H9 (cell line): ENCODE measurements at regions not wholly inside any gene's neighbourhood (a gene's known extent, or its start where the extent isn't known, plus 50 kb on each side); places are given as distances from the start of the nearest gene placed in this dataset.

Source experiments
- DNase-seq: peaks from one replicate; pipeline ENCODE4 v3.0.0-alpha.2; 2017
- H2AFZ ChIP-seq: one replicate; pipeline ENCODE4 v1.6.1; 2013; ENCODE audit warnings: mild to moderate bottlenecking, low read length, control low read depth, moderate library complexity
- H2AK5ac ChIP-seq: 2 replicates; pipeline ENCODE4 v1.6.1; 2013; ENCODE audit warnings: low read length, control low read depth, mixed read lengths; ENCODE audit not compliant: insufficient read length
- H2BK120ac ChIP-seq: one replicate; pipeline ENCODE4 v1.6.1; 2013; ENCODE audit warnings: low read depth, mild to moderate bottlenecking, low read length, control low read depth, inconsistent platforms; ENCODE audit not compliant: poor library complexity, severe bottlenecking
- H2BK12ac ChIP-seq: 2 replicates; pipeline ENCODE4 v1.6.1; 2013; ENCODE audit warnings: low read length, control low read depth, mixed read lengths, low read depth; ENCODE audit not compliant: insufficient read length
- H2BK15ac ChIP-seq: 2 replicates; pipeline ENCODE4 v1.6.1; 2013; ENCODE audit warnings: low read depth, low read length, control low read depth
- H2BK20ac ChIP-seq: one replicate; pipeline ENCODE4 v1.6.1; 2013; ENCODE audit warnings: low read depth, mild to moderate bottlenecking, low read length, control low read depth, inconsistent platforms; ENCODE audit not compliant: poor library complexity, severe bottlenecking
- H2BK5ac ChIP-seq: 2 replicates; pipeline ENCODE4 v1.6.1; 2013; ENCODE audit warnings: low read length, control low read depth, mixed read lengths; ENCODE audit not compliant: insufficient read length
- H3K14ac ChIP-seq: 2 replicates; pipeline ENCODE4 v1.6.1; 2013; ENCODE audit warnings: low read length, control low read depth; ENCODE audit not compliant: insufficient read depth
- H3K18ac ChIP-seq: 2 replicates; pipeline ENCODE4 v1.6.1; 2013; ENCODE audit warnings: low read depth, mild to moderate bottlenecking, mixed read lengths, low read length, control low read depth; ENCODE audit not compliant: insufficient read length
- H3K23ac ChIP-seq: 2 replicates; pipeline ENCODE4 v1.6.1; 2013; ENCODE audit warnings: low read length, control low read depth, mixed read lengths, low read depth; ENCODE audit not compliant: insufficient read length
- H3K23me2 ChIP-seq: 2 replicates; pipeline ENCODE4 v1.6.1; 2013; ENCODE audit warnings: low read depth, mild to moderate bottlenecking, mixed read lengths, low read length, control low read depth; ENCODE audit not compliant: insufficient read length, poor library complexity, severe bottlenecking
- H3K27ac ChIP-seq: 2 replicates; pipeline ENCODE4 v1.5.1; 2013; ENCODE audit warnings: low read length, control low read depth, mixed read lengths, low read depth; ENCODE audit not compliant: insufficient read length
- H3K27me3 ChIP-seq: 2 replicates; pipeline ENCODE4 v1.6.1; 2013; ENCODE audit warnings: low read length, control low read depth, inconsistent platforms; ENCODE audit not compliant: insufficient read depth
- H3K4ac ChIP-seq: 2 replicates; pipeline ENCODE4 v1.6.1; 2013; ENCODE audit warnings: low read depth, mild to moderate bottlenecking, control low read depth, inconsistent platforms, low read length, moderate library complexity
- H3K4me1 ChIP-seq: 2 replicates; pipeline ENCODE4 v1.6.1; 2013; ENCODE audit warnings: low read length, control low read depth, inconsistent platforms; ENCODE audit not compliant: insufficient read depth
- H3K4me2 ChIP-seq: 2 replicates; pipeline ENCODE4 v1.6.1; 2013; ENCODE audit warnings: low read length, control low read depth, mixed read lengths; ENCODE audit not compliant: insufficient read length, insufficient read depth
- H3K56ac ChIP-seq: 2 replicates; pipeline ENCODE4 v1.6.1; 2013; ENCODE audit warnings: low read depth, mild to moderate bottlenecking, mixed read lengths, low read length, control low read depth; ENCODE audit not compliant: insufficient read length
- H3K79me1 ChIP-seq: 2 replicates; pipeline ENCODE4 v1.6.1; 2013; ENCODE audit warnings: low read depth, mild to moderate bottlenecking, moderate library complexity, low read length, control low read depth, inconsistent platforms; ENCODE audit not compliant: insufficient read depth, poor library complexity, severe bottlenecking
- H3K79me2 ChIP-seq: 2 replicates; pipeline ENCODE4 v1.6.1; 2013; ENCODE audit warnings: low read length, control low read depth, inconsistent platforms; ENCODE audit not compliant: insufficient read depth
- H3K9ac ChIP-seq: 2 replicates; pipeline ENCODE4 v1.6.1; 2013; ENCODE audit warnings: low read length, control low read depth, mixed read lengths; ENCODE audit not compliant: insufficient read length; ENCODE audit errors: extremely low read depth
- H3K9me3 ChIP-seq: one replicate; pipeline ENCODE4 v1.6.1; 2013; ENCODE audit warnings: low read depth, low read length, inconsistent platforms; ENCODE audit not compliant: control insufficient read depth
- H3T11ph ChIP-seq: one replicate; pipeline ENCODE4 v1.6.1; 2013; ENCODE audit warnings: mild to moderate bottlenecking, low read length, control low read depth, inconsistent platforms
- H4K20me1 ChIP-seq: one replicate; pipeline ENCODE4 v1.6.1; 2013; ENCODE audit not compliant: control insufficient read depth, insufficient read length, insufficient read depth
- H4K5ac ChIP-seq: 2 replicates; pipeline ENCODE4 v1.6.1; 2013; ENCODE audit warnings: low read depth, mild to moderate bottlenecking, mixed read lengths, low read length, control low read depth; ENCODE audit not compliant: insufficient read length
- H4K8ac ChIP-seq: replicated peaks from 2 replicates; pipeline ENCODE4 v1.6.1; 2013; ENCODE audit warnings: low read length, control low read depth, mixed read lengths, low read depth; ENCODE audit not compliant: insufficient read length
- H4K91ac ChIP-seq: 2 replicates; pipeline ENCODE4 v1.6.1; 2013; ENCODE audit warnings: low read depth, mild to moderate bottlenecking, moderate library complexity, mixed read lengths, low read length, control low read depth; ENCODE audit not compliant: insufficient read length
- H3K27ac Mint-ChIP-seq, 3 experiments: 2 replicates in 2 of 3; 3 replicates in 1 of 3; pipeline ENCODE4 v1.8.0; 2020 to 2021; ENCODE audit warnings: mixed read lengths in 3 of 3, mild to moderate bottlenecking in 1 of 3, moderate library complexity in 1 of 3
- H3K27me3 Mint-ChIP-seq: 2 replicates; pipeline ENCODE4 v1.8.0; 2021; ENCODE audit warnings: low read depth, mild to moderate bottlenecking, moderate library complexity, mixed read lengths
- H3K36me3 Mint-ChIP-seq, 3 experiments: 2 replicates in 2 of 3; 3 replicates in 1 of 3; pipeline ENCODE4 v1.8.0; 2020 to 2021; ENCODE audit warnings: low read depth in 3 of 3, mixed read lengths in 3 of 3; ENCODE audit not compliant: insufficient read depth in 1 of 3
- H3K4me1 Mint-ChIP-seq, 2 experiments: 2 replicates each; pipeline ENCODE4 v1.8.0; 2020; ENCODE audit warnings: mixed read lengths in 2 of 2
- H3K4me3 Mint-ChIP-seq, 2 experiments: 2 replicates in 1 of 2; 3 replicates in 1 of 2; pipeline ENCODE4 v1.8.0; 2020 to 2021; ENCODE audit warnings: mild to moderate bottlenecking in 2 of 2, mixed read lengths in 2 of 2, moderate library complexity in 1 of 2
- H3K9me3 Mint-ChIP-seq, 2 experiments: 2 replicates in 1 of 2; 3 replicates in 1 of 2; pipeline ENCODE4 v1.8.0; 2020; ENCODE audit warnings: mild to moderate bottlenecking in 2 of 2, mixed read lengths in 2 of 2, moderate library complexity in 1 of 2
- WGBS: extraction: QIAGEN DNeasy Blood & Tissue Kit; methylation state at CpG from one replicate; pipeline ENCODE4 v1.1.7; 2013; ENCODE audit warnings: missing lambda C conversion rate, low lambda C conversion rate, mixed read lengths; ENCODE audit not compliant: insufficient read length; ENCODE audit errors: extremely low coverage; 5-methylcytosine and 5-hydroxymethylcytosine counted together
- TF ChIP-seq, protein P1 (sequence below): fragments of 200-600 bp; sonication (generic); conservative IDR thresholded peaks from 3 replicates; pipeline ENCODE4 v1.8.0; 2021; ENCODE audit warnings: antibody characterized with exemption, mild to moderate bottlenecking

DNA sequence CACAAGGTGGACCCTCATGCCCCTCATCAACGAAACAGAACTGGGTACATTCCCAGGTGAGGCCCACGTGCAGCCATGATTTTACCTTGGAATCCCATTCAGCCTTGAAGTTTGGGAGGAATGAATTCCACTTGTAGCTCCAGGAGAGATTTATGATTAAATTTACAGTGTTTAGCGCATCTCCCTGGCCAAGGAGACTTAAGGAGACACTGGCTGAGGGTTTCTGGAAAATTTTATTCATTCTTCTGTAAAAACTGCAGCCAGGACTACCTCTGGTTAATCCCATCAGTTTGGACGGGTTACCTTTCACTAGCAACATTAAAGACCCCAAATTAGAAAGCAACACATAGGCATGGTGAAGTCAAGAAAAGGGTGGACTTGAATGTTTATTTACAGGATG is 87.2 kb upstream of the SMURF2 start:
- no peaks in the 10 kb centered on the region for H3K23me2 ChIP-seq
- H4K91ac ChIP-seq, result no peak overlapping the region
- H3K4me1 ChIP-seq, result no peaks in the 10 kb centered on the region
- H3K36me3 Mint-ChIP-seq, result peaks cover under 1 to 32% (median 25%) of the 10 kb centered on the region in 3 experiments; a peak in 6 of 7 replicates
- H3K9ac ChIP-seq, result no peak overlapping the region
- no peak overlapping the region for H2BK20ac ChIP-seq
- no peak overlapping the region for H2AFZ ChIP-seq
- no CpG with 5 or more reads among the region's 4 CpGs for WGBS
- no peak overlapping the region for H2BK12ac ChIP-seq
- H2BK15ac ChIP-seq, result no peak overlapping the region
- H3K27me3 ChIP-seq, result no peaks in the 10 kb centered on the region
- TF ChIP-seq, protein P1, sequence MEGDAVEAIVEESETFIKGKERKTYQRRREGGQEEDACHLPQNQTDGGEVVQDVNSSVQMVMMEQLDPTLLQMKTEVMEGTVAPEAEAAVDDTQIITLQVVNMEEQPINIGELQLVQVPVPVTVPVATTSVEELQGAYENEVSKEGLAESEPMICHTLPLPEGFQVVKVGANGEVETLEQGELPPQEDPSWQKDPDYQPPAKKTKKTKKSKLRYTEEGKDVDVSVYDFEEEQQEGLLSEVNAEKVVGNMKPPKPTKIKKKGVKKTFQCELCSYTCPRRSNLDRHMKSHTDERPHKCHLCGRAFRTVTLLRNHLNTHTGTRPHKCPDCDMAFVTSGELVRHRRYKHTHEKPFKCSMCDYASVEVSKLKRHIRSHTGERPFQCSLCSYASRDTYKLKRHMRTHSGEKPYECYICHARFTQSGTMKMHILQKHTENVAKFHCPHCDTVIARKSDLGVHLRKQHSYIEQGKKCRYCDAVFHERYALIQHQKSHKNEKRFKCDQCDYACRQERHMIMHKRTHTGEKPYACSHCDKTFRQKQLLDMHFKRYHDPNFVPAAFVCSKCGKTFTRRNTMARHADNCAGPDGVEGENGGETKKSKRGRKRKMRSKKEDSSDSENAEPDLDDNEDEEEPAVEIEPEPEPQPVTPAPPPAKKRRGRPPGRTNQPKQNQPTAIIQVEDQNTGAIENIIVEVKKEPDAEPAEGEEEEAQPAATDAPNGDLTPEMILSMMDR, result no peak
- DNase-seq, result no peak
- H3K9me3 ChIP-seq, result no peaks in the 10 kb centered on the region
- H4K8ac ChIP-seq, result no peak overlapping the region
- H3K27me3 Mint-ChIP-seq, result no peaks in the 10 kb centered on the region
- H2BK120ac ChIP-seq, result no peak overlapping the region
- no peak overlapping the region for H3K4me2 ChIP-seq
- no peak overlapping the region for H2BK5ac ChIP-seq
- no peak overlapping the region for H3K14ac ChIP-seq
- no peak overlapping the region for H3K4ac ChIP-seq
- H3K4me3 Mint-ChIP-seq, result no peak overlapping the region
- no peak overlapping the region for H4K5ac ChIP-seq
- no peaks in the 10 kb centered on the region for H3K4me1 Mint-ChIP-seq
- H3T11ph ChIP-seq, result no peak overlapping the region
- no peak overlapping the region for H3K27ac Mint-ChIP-seq
- H3K23ac ChIP-seq, result no peak overlapping the region
- H3K18ac ChIP-seq, result no peak overlapping the region
- H3K9me3 Mint-ChIP-seq, result no peaks in the 10 kb centered on the region
- H3K79me2 ChIP-seq, result no peaks in the 10 kb centered on the region
- H3K56ac ChIP-seq, result no peak overlapping the region
- no peak overlapping the region for H3K27ac ChIP-seq
- no peaks in the 10 kb centered on the region for H4K20me1 ChIP-seq
- no peaks in the 10 kb centered on the region for H3K79me1 ChIP-seq
- no peak overlapping the region for H2AK5ac ChIP-seq
